Mesendoderm (in vitro differentiated cells): ENCODE measurements at regions not wholly inside any gene's neighbourhood (a gene's known extent, or its start where the extent isn't known, plus 50 kb on each side); places are given as distances from the start of the nearest gene placed in this dataset.
A peak's percentile ranks its signal among the peaks of the same experiment; 100 is the strongest.

Source experiments
- DNase-seq: peaks from one replicate; pipeline ENCODE4 v3.0.0; 2013
- H2AK5ac ChIP-seq: 2 replicates; pipeline ENCODE4 v1.6.1; 2013; ENCODE audit warnings: low read length, inconsistent platforms
- H2BK120ac ChIP-seq: 2 replicates; pipeline ENCODE4 v1.6.1; 2013; ENCODE audit warnings: low read depth, mild to moderate bottlenecking, low read length, moderate library complexity, mixed read lengths
- H2BK15ac ChIP-seq: replicated peaks from 2 replicates; pipeline ENCODE4 v1.6.1; 2013; ENCODE audit warnings: low read depth, mild to moderate bottlenecking, moderate library complexity
- H2BK5ac ChIP-seq: 2 replicates; pipeline ENCODE4 v1.6.1; 2013; ENCODE audit warnings: low read length, inconsistent platforms
- H3K18ac ChIP-seq: 2 replicates; pipeline ENCODE4 v1.6.1; 2013; ENCODE audit warnings: mild to moderate bottlenecking, low read length, mixed read lengths
- H3K23ac ChIP-seq: one replicate; pipeline ENCODE4 v1.6.1; 2013; ENCODE audit warnings: low read length
- H3K27ac ChIP-seq: 2 replicates; pipeline ENCODE4 v1.5.1; 2013; ENCODE audit warnings: low read depth, mild to moderate bottlenecking, inconsistent platforms, low read length, moderate library complexity
- H3K27me3 ChIP-seq: 2 replicates; pipeline ENCODE4 v1.6.1; 2013; ENCODE audit warnings: low read length, control low read depth, mild to moderate bottlenecking, inconsistent platforms; ENCODE audit not compliant: insufficient read depth, poor library complexity
- H3K36me3 ChIP-seq: 2 replicates; pipeline ENCODE4 v1.6.1; 2013; ENCODE audit warnings: low read length, inconsistent platforms; ENCODE audit not compliant: control insufficient read depth, insufficient read depth
- H3K4ac ChIP-seq: one replicate; pipeline ENCODE4 v1.6.1; 2013; ENCODE audit warnings: low read depth, mild to moderate bottlenecking, low read length, moderate library complexity
- H3K4me1 ChIP-seq: 2 replicates; pipeline ENCODE4 v1.6.1; 2013; ENCODE audit warnings: low read depth, low read length, inconsistent platforms; ENCODE audit not compliant: control insufficient read depth
- H3K4me2 ChIP-seq: 2 replicates; pipeline ENCODE4 v1.6.1; 2013; ENCODE audit warnings: low read length
- H3K4me3 ChIP-seq: 2 replicates; pipeline ENCODE4 v1.5.1; 2013; ENCODE audit warnings: mild to moderate bottlenecking, low read length
- H3K56ac ChIP-seq: one replicate; pipeline ENCODE4 v1.6.1; 2013; ENCODE audit warnings: low read length
- H3K79me1 ChIP-seq: 2 replicates; pipeline ENCODE4 v1.6.1; 2013; ENCODE audit warnings: low read length, inconsistent platforms
- H3K79me2 ChIP-seq: 2 replicates; pipeline ENCODE4 v1.6.1; 2013; ENCODE audit warnings: mild to moderate bottlenecking, low read length; ENCODE audit not compliant: control insufficient read depth, insufficient read depth
- H3K9ac ChIP-seq: 2 replicates; pipeline ENCODE4 v1.6.1; 2013; ENCODE audit warnings: low read length, inconsistent platforms
- H4K5ac ChIP-seq: one replicate; pipeline ENCODE4 v1.6.1; 2013; ENCODE audit warnings: low read length
- H4K8ac ChIP-seq: one replicate; pipeline ENCODE4 v1.6.1; 2013; ENCODE audit warnings: low read depth, mild to moderate bottlenecking, control low read depth, low read length, moderate library complexity
- WGBS: extraction: QIAGEN DNeasy Blood & Tissue Kit; methylation state at CpG from one replicate; pipeline ENCODE4 v1.1.7; 2013; ENCODE audit warnings: low lambda C conversion rate, missing lambda C conversion rate; ENCODE audit not compliant: insufficient coverage; ENCODE audit errors: extremely low coverage; 5-methylcytosine and 5-hydroxymethylcytosine counted together

GRCh38 chr13:111844222-111844671 is 222.7 kb upstream of the SOX1 start:
- no peak overlapping the region for H2BK5ac ChIP-seq
- H3K79me1 ChIP-seq = no peaks in the 10 kb centered on the region
- no peaks in the 10 kb centered on the region for H3K79me2 ChIP-seq
- H2BK15ac ChIP-seq = no peak overlapping the region
- H3K36me3 ChIP-seq = no peaks in the 10 kb centered on the region
- DNase-seq = no peak
- no peaks in the 10 kb centered on the region for H3K27me3 ChIP-seq
- no peak overlapping the region for H3K56ac ChIP-seq
- H3K4me2 ChIP-seq = no peak overlapping the region
- H3K18ac ChIP-seq = no peak overlapping the region
- no peak overlapping the region for H4K8ac ChIP-seq
- H3K4ac ChIP-seq = no peak overlapping the region
- H4K5ac ChIP-seq = no peak overlapping the region
- no peak overlapping the region for H3K4me3 ChIP-seq
- H3K27ac ChIP-seq = no peak overlapping the region
- H3K4me1 ChIP-seq = peaks cover 8% of the 10 kb centered on the region
- no CpG with 5 or more reads among the region's 28 CpGs for WGBS
- H2BK120ac ChIP-seq = no peak overlapping the region
- no peak overlapping the region for H3K23ac ChIP-seq
- no peak overlapping the region for H2AK5ac ChIP-seq
- H3K9ac ChIP-seq = no peak overlapping the region

- no peak overlapping the region for H3K9ac ChIP-seq
- WGBS = no CpG with 5 or more reads among the region's 20 CpGs
- peaks cover 8% of the 10 kb centered on the region for H3K4me1 ChIP-seq
- H3K27me3 ChIP-seq = no peaks in the 10 kb centered on the region
- H3K27ac ChIP-seq = no peak overlapping the region
- no peak overlapping the region for H3K4me3 ChIP-seq
- no peak overlapping the region for H3K18ac ChIP-seq
- no peak overlapping the region for H2BK15ac ChIP-seq
- H4K5ac ChIP-seq = no peak overlapping the region
- no peak overlapping the region for H2AK5ac ChIP-seq
- no peak overlapping the region for H3K56ac ChIP-seq
- no peaks in the 10 kb centered on the region for H3K79me1 ChIP-seq
- no peak overlapping the region for H2BK5ac ChIP-seq
- no peak overlapping the region for H3K4me2 ChIP-seq
- no peak overlapping the region for H3K23ac ChIP-seq
- H3K36me3 ChIP-seq = no peaks in the 10 kb centered on the region
- no peak overlapping the region for H2BK120ac ChIP-seq
- no peak overlapping the region for H3K4ac ChIP-seq
- no peak for DNase-seq
- no peaks in the 10 kb centered on the region for H3K79me2 ChIP-seq
- no peak overlapping the region for H4K8ac ChIP-seq
Observed at GRCh38 chr13:111844682-111845081, 222.3 kb upstream of the SOX1 start.

GRCh38 chr13:111845621-111846351 is 221.2 kb upstream of the SOX1 start:
- no peak overlapping the region for H2AK5ac ChIP-seq
- peaks cover 12% of the 10 kb centered on the region for H3K4me1 ChIP-seq
- H3K79me1 ChIP-seq = no peaks in the 10 kb centered on the region
- peak overlapping the region; percentile 9 for H3K4me2 ChIP-seq
- H3K27ac ChIP-seq = no peak overlapping the region
- H3K27me3 ChIP-seq = no peaks in the 10 kb centered on the region
- H3K4ac ChIP-seq = no peak overlapping the region
- no peaks in the 10 kb centered on the region for H3K79me2 ChIP-seq
- no peak overlapping the region for H2BK120ac ChIP-seq
- no peaks in the 10 kb centered on the region for H3K36me3 ChIP-seq
- H3K56ac ChIP-seq = peak overlapping the region; percentile 87
- peak overlapping the region; percentile 73 for H2BK5ac ChIP-seq
- peak; percentile 34 for DNase-seq
- no peak overlapping the region for H3K4me3 ChIP-seq
- H3K23ac ChIP-seq = peak overlapping the region; percentile 92
- H4K5ac ChIP-seq = peak overlapping the region; percentile 74
- no peak overlapping the region for H3K18ac ChIP-seq
- H4K8ac ChIP-seq = no peak overlapping the region
- H2BK15ac ChIP-seq = no peak overlapping the region
- peak overlapping the region; percentile 33 for H3K9ac ChIP-seq
- WGBS = no CpG with 5 or more reads among the region's 29 CpGs

- no peaks in the 10 kb centered on the region for H3K79me2 ChIP-seq
- H3K18ac ChIP-seq = peak overlapping the region; percentile 29
- H2AK5ac ChIP-seq = no peak overlapping the region
- peak overlapping the region; percentile 1 for H3K4me2 ChIP-seq
- H4K5ac ChIP-seq = no peak overlapping the region
- no peak overlapping the region for H2BK5ac ChIP-seq
- H3K56ac ChIP-seq = peak overlapping the region; percentile 45
- H3K79me1 ChIP-seq = no peaks in the 10 kb centered on the region
- H3K9ac ChIP-seq = peak overlapping the region; percentile 1
- peaks cover 12% of the 10 kb centered on the region for H3K4me1 ChIP-seq
- DNase-seq = peak; percentile 46
- no peak overlapping the region for H2BK15ac ChIP-seq
- no peak overlapping the region for H3K27ac ChIP-seq
- H3K36me3 ChIP-seq = no peaks in the 10 kb centered on the region
- no CpG with 5 or more reads among the region's 14 CpGs for WGBS
- H3K4ac ChIP-seq = no peak overlapping the region
- H3K23ac ChIP-seq = no peak overlapping the region
- no peak overlapping the region for H4K8ac ChIP-seq
- H2BK120ac ChIP-seq = no peak overlapping the region
- H3K4me3 ChIP-seq = no peak overlapping the region
- H3K27me3 ChIP-seq = no peaks in the 10 kb centered on the region
Observed at GRCh38 chr13:111846391-111847159, 220.4 kb upstream of the SOX1 start.

- no peaks in the 10 kb centered on the region for H3K36me3 ChIP-seq
- H3K4ac ChIP-seq = no peak overlapping the region
- no peak for DNase-seq
- H4K5ac ChIP-seq = no peak overlapping the region
- H3K18ac ChIP-seq = no peak overlapping the region
- H3K4me3 ChIP-seq = no peak overlapping the region
- H4K8ac ChIP-seq = no peak overlapping the region
- H2BK120ac ChIP-seq = no peak overlapping the region
- no peak overlapping the region for H3K9ac ChIP-seq
- no peak overlapping the region for H2BK5ac ChIP-seq
- no peaks in the 10 kb centered on the region for H3K27me3 ChIP-seq
- H2AK5ac ChIP-seq = no peak overlapping the region
- H3K79me1 ChIP-seq = no peaks in the 10 kb centered on the region
- H3K79me2 ChIP-seq = no peaks in the 10 kb centered on the region
- H3K4me1 ChIP-seq = peaks cover 12% of the 10 kb centered on the region
- no peak overlapping the region for H2BK15ac ChIP-seq
- WGBS = no CpG with 5 or more reads among the region's 3 CpGs
- H3K56ac ChIP-seq = no peak overlapping the region
- H3K4me2 ChIP-seq = no peak overlapping the region
- H3K27ac ChIP-seq = no peak overlapping the region
- no peak overlapping the region for H3K23ac ChIP-seq
Observed at GRCh38 chr13:111847964-111848363, 219.0 kb upstream of the SOX1 start.
